ENCODE measurements at regions not wholly inside any gene's neighbourhood (a gene's known extent, or its start where the extent isn't known, plus 50 kb on each side); places are given as distances from the start of the nearest gene placed in this dataset.

DNA sequence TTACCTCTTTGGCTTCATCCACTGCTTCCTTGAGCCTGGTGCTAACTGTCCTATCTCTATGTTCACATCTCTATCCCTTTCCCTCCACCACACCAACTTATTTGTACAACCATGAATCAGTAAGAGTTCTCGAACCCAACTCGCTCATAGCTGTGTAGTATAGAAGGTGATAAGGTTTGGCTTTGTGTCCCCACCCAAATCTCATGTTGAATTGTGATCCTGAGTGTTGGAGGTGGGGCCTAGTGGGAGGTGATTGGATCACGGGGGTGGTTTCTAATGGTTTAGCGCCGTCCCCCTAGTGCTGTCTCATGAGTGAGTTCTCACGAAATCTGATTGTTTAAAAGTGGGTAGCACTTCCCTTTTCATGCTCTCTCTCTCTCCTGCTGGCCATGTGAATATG is 235.6 kb upstream of the FMN2 start:
- Mint-ChIP-seq H3K4me1 (no peaks in the 10 kb centered on the region), H3K36me3 (ENCODE audit: low read depth) (no peaks in the 10 kb centered on the region), H3K27me3 (no peaks in the 10 kb centered on the region), H3K4me3 (no peak overlapping the region), H3K27ac (no peak overlapping the region), H3K9me3 (peaks cover 4% of the 10 kb centered on the region)
- ChIA-PET CTCF (no interaction called here), POLR2A (no interaction called here)
- no peak for DNase-seq

DNA sequence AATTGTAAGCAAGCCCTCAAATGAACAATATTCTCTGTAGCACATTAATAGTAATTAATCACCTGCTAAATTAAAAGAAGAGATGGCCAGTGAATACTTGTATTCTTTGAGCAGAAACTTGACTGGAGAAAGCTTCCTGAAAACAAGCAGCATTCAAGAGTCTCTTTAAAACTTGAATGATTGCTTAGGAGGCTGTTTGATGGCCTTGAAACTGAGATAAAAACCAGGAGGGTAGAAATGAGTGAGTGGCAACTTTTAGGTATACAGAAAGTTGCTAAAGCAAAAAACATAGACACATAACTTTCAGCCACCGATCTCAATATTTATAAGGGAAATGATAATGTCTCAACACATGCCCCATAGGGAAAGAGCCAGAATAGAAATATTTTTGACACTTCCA is 234.8 kb upstream of the FMN2 start:
- Mint-ChIP-seq H3K27ac (no peak overlapping the region), H3K4me3 (no peak overlapping the region)

DNA sequence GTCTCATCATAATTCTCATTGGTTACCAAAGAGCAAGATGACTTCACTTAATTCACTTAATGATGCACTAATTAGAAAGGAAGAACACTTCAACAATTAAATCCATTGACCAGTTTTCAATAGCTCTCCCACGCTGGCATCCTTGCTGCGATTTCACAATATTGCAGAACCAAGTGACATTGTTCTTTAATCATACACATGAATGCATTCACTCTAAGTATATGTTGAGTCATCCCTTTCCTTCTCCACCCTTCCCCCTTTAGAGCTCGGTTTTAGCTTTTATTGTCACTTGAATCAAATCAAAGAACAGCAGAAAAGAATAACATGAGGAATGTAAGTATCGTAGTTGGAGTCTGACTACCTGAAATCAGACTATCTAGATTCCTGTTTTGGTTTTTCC is 233.6 kb upstream of the FMN2 start:
- H3K36me3 Mint-ChIP-seq (ENCODE audit: low read depth) = no peaks in the 10 kb centered on the region
- ChIA-PET CTCF (no interaction called here), POLR2A (no interaction called here)
- H3K9me3 Mint-ChIP-seq = peaks cover 4% of the 10 kb centered on the region
- no peak overlapping the region for H3K27ac Mint-ChIP-seq
- DNase-seq = no peak
- H3K4me1 Mint-ChIP-seq = no peaks in the 10 kb centered on the region
- no peak overlapping the region for H3K4me3 Mint-ChIP-seq
- no peaks in the 10 kb centered on the region for H3K27me3 Mint-ChIP-seq

More for the DNA sequence above, 234.8 kb upstream of the FMN2 start:
- DNase-seq = no peak
- no peaks in the 10 kb centered on the region for H3K4me1 Mint-ChIP-seq
- ChIA-PET POLR2A (no interaction called here), CTCF (no interaction called here)
- H3K9me3 Mint-ChIP-seq = peaks cover 4% of the 10 kb centered on the region
- H3K36me3 Mint-ChIP-seq (ENCODE audit: low read depth) = no peaks in the 10 kb centered on the region
- no peaks in the 10 kb centered on the region for H3K27me3 Mint-ChIP-seq

DNA sequence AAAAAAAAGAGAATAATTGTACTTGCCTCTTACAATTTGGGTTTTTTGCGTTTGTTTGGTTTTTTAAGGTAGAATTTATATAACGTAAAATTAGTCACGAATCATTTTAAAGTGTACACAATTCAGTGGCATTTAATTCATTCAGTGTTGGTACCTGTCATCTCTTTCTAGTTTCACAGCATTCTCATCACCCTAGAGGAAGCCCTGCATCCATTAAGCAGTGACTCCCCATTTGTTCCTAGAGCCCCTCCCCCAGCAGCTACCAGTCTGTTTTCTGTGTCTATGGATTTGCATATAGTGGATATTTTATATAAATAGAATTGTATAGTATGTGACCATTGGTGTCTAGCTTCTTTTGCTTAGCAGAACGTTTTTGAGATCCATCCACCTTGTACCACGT is 233.2 kb upstream of the FMN2 start:
- H3K27me3 Mint-ChIP-seq = no peaks in the 10 kb centered on the region
- no peak for DNase-seq
- POLR2A ChIA-PET = no interaction called here
- H3K4me1 Mint-ChIP-seq = no peaks in the 10 kb centered on the region
- H3K9me3 Mint-ChIP-seq = peaks cover 4% of the 10 kb centered on the region
- no peak overlapping the region for H3K27ac Mint-ChIP-seq
- CTCF ChIA-PET = no interaction called here
- no peaks in the 10 kb centered on the region for H3K36me3 Mint-ChIP-seq (ENCODE audit: low read depth)
- H3K4me3 Mint-ChIP-seq = no peak overlapping the region

DNA sequence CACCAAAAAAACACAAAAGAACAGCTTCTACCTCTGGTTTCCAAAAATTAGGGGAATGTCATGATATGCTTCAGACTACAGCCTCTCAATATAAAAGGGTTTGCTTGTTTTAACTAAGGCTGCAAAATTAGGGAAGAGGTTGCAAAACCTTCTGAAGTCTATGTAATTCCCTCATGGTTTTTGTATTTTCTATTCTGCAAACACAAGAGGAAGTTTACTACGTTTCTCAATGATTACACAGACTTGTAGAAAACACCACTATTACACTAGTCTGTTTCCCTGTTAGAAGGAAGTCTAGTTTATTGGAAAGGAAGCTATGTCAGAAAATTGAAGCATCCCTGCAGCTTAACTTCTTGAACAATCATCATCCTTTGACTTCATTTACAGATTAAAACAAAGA is 229.7 kb upstream of the FMN2 start:
- Mint-ChIP-seq H3K4me1 (no peaks in the 10 kb centered on the region), H3K27me3 (no peaks in the 10 kb centered on the region), H3K4me3 (no peak overlapping the region), H3K36me3 (ENCODE audit: low read depth) (no peaks in the 10 kb centered on the region), H3K9me3 (no peaks in the 10 kb centered on the region), H3K27ac (no peak overlapping the region)
- DNase-seq = no peak
- POLR2A ChIA-PET = no interaction called here
- CTCF ChIA-PET = no interaction called here

DNA sequence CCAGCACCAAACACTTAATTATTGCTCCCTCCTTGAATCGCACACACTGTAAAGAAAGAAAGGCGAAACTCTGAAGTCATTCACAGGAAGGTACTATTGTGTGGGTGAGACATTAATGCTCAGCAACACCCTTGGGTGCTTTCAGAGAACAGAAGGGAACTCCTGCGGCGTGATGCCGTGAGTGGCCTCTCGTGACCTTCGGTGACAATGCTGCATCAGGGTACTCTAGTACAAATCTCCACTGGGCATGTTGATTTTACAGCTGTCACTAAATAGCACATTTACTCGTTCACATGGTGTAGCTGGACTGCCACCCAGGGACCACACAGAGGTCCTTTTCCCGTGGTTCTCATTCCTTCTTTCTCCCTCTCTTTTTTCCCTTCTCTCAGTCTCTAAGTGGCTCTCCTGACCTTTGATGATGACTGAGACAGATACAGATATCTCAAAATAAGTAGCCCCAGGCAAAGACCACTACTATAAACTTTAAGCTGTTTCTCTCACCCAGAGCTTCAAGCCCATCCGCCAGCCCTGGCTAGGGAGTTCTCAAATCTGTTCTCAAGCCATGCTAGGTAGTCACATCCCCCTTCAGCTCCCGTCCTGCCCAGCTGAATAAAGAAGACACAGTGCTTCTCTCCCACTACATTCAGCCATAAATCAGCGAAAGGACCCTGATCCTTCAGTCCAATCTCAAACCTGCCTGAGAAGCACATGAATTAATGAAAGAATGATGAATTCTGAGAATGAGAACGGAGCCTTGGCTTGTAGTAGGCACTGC is 223.4 kb upstream of the FMN2 start:
- Mint-ChIP-seq H3K27ac (no peak overlapping the region), H3K4me1 (no peaks in the 10 kb centered on the region), H3K9me3 (no peaks in the 10 kb centered on the region), H3K36me3 (ENCODE audit: low read depth) (no peaks in the 10 kb centered on the region), H3K27me3 (no peaks in the 10 kb centered on the region), H3K4me3 (no peak overlapping the region)
- CTCF ChIA-PET = no interaction called here
- POLR2A ChIA-PET = no interaction called here
- DNase-seq = no peak

DNA sequence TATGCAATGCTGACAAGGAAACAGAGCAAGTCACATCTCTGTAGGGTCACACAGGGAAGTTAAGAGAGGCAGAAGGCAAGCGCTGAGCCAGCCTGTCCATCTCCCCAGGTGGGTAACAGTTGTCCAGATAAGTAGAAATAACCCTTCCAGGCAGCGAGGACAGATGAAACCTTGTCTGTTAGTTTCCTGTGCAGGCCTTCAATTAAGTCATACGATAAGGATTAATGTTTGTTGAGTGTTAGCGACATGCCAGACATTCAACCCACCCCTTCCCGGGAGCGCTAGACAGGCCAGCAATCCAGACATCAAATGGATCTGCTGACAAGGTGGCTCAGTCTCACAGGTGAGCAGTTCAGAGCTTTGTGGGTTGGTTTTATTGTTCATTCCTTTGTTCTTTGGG is 221.5 kb upstream of the FMN2 start:
- Mint-ChIP-seq H3K27me3 (no peaks in the 10 kb centered on the region), H3K36me3 (ENCODE audit: low read depth) (no peaks in the 10 kb centered on the region), H3K9me3 (no peaks in the 10 kb centered on the region), H3K27ac (no peak overlapping the region), H3K4me1 (no peaks in the 10 kb centered on the region), H3K4me3 (no peak overlapping the region)
- ChIA-PET POLR2A (no interaction called here), CTCF (no interaction called here)
- DNase-seq = no peak

DNA sequence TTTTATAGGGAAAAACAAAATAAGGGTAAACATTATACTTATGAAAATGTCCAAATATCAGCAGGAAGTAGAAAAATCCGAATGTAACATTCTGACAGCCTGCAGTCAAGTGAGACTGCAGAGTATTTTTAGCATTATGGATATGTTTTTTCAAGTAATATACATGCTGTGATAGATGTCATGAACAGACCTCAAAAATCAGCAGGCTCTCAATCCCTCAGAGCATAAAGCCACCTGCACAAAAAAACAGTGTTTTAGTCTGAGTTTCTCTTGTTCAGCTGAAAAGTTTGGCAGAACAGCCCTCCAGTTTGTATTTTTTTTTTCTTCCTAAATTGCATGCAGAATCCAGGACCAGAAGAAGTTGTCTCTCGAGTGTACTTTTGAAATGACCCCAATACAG is 219.1 kb upstream of the FMN2 start:
- no peaks in the 10 kb centered on the region for H3K4me1 Mint-ChIP-seq
- no peaks in the 10 kb centered on the region for H3K27me3 Mint-ChIP-seq
- no peak for DNase-seq
- ChIA-PET POLR2A (no interaction called here), CTCF (no interaction called here)
- H3K27ac Mint-ChIP-seq = no peak overlapping the region
- no peaks in the 10 kb centered on the region for H3K36me3 Mint-ChIP-seq (ENCODE audit: low read depth)
- H3K4me3 Mint-ChIP-seq = no peak overlapping the region
- no peaks in the 10 kb centered on the region for H3K9me3 Mint-ChIP-seq

DNA sequence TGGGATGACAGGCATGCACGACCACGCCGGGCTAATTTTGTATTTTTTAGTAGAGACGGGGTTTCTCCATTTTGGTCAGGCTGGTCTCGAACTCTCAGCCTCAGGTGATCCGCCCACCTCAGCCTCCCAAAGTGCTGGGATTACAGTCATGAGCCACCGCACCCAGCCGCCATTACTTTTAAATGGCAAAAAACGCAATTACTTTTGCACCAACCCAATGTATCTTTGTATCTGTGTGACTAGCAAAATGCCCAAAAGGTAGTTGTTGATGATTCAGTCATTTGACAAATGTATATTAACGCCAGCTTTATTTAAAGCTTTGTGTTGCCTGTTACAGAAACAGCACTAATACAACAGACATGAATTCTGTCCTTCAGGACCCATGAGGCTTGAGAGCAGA is 216.9 kb upstream of the FMN2 start:
- H3K27ac Mint-ChIP-seq = no peak overlapping the region

DNA sequence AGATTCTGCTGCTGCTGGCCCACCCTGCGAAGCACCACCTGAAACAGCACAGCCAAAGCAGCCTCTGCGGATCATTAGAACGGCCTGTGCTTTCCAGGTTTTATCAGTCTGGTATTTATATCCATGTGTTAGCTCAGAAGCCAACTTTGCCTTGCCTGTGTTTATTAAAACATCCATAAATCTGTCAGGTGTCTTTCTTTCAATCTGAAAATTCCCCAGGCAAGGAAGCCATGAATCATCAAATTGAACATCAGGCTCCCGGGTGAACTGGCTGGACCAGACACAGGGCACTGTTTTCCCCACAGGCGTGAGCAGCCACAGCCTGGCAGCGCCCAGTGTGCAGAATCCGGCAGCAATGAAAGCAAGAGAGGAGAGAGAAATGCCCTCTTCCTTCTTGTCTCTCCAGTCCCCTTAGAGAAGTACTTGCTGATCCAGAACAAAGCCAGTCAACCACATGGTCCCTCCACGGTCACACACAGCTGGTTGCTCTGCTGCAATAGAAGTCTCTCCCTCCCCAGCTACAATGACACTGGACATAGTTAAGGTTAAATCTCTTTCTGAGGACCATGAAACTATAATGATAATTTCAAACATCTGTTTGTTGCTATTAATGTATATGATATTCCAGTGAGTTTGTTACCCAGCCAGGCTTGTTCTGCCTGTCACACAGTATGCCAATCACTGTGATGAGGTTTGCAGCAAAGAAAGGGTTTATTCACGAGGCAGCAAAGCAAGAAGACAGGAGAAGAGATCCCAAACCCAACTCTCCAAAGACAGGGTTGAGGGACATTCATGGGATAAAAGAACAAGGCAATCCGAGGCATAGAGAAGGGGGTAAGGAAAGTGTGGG is 212.1 kb upstream of the FMN2 start:
- no peak overlapping the region for H3K4me3 Mint-ChIP-seq
- no peak overlapping the region for H3K27ac Mint-ChIP-seq
- no peaks in the 10 kb centered on the region for H3K9me3 Mint-ChIP-seq
- DNase-seq = no peak
- ChIA-PET POLR2A (no interaction called here), CTCF (interaction anchor here (1.1 kb wide), 1 partner anchor 25 kb away, joined by 3 read pairs; no protein-coding TSS in a partner anchor)
- H3K36me3 Mint-ChIP-seq (ENCODE audit: low read depth) = no peaks in the 10 kb centered on the region
- no peaks in the 10 kb centered on the region for H3K27me3 Mint-ChIP-seq
- H3K4me1 Mint-ChIP-seq = no peaks in the 10 kb centered on the region

More for the DNA sequence above, 216.9 kb upstream of the FMN2 start:
- CTCF ChIA-PET = no interaction called here
- no peaks in the 10 kb centered on the region for H3K4me1 Mint-ChIP-seq
- H3K36me3 Mint-ChIP-seq (ENCODE audit: low read depth) = no peaks in the 10 kb centered on the region
- POLR2A ChIA-PET = no interaction called here
- H3K4me3 Mint-ChIP-seq = no peak overlapping the region
- no peaks in the 10 kb centered on the region for H3K9me3 Mint-ChIP-seq
- H3K27me3 Mint-ChIP-seq = no peaks in the 10 kb centered on the region
- DNase-seq = no peak

DNA sequence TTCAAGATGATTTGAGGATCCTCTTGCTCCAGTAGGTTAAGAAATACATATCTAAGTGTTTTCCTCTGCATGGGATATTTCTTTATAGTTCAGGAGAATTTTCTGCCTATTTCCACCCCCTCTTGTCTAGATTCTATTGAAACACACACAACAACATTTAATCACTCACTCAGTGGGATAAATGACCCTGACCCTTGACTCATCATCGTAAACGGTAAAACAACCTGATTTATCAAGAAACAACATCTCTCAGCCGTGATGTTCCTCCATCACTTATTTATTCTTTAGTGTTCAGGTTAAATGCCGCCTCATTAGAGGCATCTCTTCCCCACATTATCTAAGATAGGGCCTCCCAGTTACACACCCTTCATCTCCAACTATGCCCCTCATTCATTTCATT is 208.7 kb upstream of the FMN2 start:
- Mint-ChIP-seq H3K27me3 (no peaks in the 10 kb centered on the region), H3K4me3 (no peak overlapping the region), H3K9me3 (no peaks in the 10 kb centered on the region), H3K27ac (no peak overlapping the region), H3K36me3 (ENCODE audit: low read depth) (no peaks in the 10 kb centered on the region), H3K4me1 (no peaks in the 10 kb centered on the region)
- no peak for DNase-seq
- ChIA-PET POLR2A (no interaction called here), CTCF (no interaction called here)

DNA sequence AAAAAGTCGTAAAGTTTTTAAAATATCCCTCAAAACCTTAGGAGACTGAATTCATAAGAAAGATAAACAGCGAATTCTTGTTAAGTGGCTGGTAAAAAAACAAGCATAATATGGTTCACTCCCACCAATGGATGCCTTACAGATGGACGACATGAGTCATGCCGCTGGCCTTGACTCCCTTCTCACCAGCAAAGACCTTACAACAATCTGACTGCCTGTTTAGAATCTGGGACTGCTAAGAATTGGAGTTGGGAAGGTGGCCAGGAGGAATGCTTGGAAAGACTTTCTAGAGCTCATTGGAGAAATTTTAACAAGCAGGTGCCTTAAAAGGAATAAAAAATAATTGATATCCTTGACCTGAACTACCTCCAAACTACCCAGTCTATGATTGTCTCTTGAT is 206.9 kb upstream of the FMN2 start:
- DNase-seq = no peak
- Mint-ChIP-seq H3K27ac (no peak overlapping the region), H3K9me3 (no peaks in the 10 kb centered on the region), H3K4me1 (no peaks in the 10 kb centered on the region), H3K4me3 (no peak overlapping the region), H3K27me3 (no peaks in the 10 kb centered on the region), H3K36me3 (ENCODE audit: low read depth) (no peaks in the 10 kb centered on the region)
- POLR2A ChIA-PET = no interaction called here
- CTCF ChIA-PET = no interaction called here

DNA sequence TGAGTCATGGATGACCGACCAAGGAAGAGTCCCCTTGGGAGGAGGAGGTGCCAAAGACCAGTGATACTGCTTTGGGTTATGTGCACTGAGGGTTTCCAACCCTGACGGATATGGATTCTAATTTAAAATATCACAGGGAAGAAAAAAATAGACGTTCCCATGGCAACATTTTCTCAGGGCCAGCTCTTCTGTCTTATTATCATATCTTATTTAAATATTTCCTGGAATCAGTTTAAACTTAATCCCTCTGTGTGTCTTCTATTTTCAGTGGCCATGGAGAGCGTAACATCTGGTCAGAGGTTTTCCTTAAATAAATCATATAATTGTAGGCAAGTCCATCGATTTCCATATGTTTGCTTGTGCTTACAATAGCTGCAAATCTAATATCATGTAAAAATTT is 205.4 kb upstream of the FMN2 start:
- Mint-ChIP-seq H3K27ac (no peak overlapping the region), H3K27me3 (no peaks in the 10 kb centered on the region), H3K36me3 (ENCODE audit: low read depth) (no peaks in the 10 kb centered on the region), H3K4me1 (no peaks in the 10 kb centered on the region), H3K9me3 (no peaks in the 10 kb centered on the region), H3K4me3 (no peak overlapping the region)
- ChIA-PET POLR2A (no interaction called here), CTCF (no interaction called here)
- DNase-seq = no peak

DNA sequence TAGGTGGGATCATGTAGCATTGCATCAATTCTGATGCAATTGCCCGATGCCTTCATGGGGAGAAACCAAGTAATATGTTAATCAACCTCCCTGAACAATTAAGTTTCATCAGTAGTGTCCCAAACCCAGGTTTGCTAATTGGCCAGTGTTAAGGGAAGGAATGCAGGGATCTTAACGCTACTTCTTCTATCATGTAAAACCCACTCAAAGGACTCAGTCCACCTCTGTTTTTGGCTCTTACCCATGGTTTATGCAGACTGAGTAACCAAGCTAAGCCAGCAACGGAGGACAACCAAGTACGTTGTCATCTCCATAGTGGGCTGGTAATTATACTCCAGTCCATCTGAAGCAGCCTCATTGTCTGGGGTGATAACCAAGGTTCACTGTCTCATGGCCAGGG is 203.0 kb upstream of the FMN2 start:
- Mint-ChIP-seq H3K4me1 (no peaks in the 10 kb centered on the region), H3K4me3 (no peak overlapping the region), H3K27ac (no peak overlapping the region), H3K9me3 (no peaks in the 10 kb centered on the region), H3K36me3 (ENCODE audit: low read depth) (no peaks in the 10 kb centered on the region), H3K27me3 (no peaks in the 10 kb centered on the region)
- DNase-seq = no peak
- POLR2A ChIA-PET = no interaction called here
- CTCF ChIA-PET = no interaction called here

All from activated CD4-positive, alpha-beta memory T cell treated with anti-CD3 and anti-CD28 coated beads, Interleukin-2, amount 10 ng/mL, durations not matched to agents 7 days and 5 days (primary cell).